ENCODE measurements at regions not wholly inside any gene's neighbourhood (a gene's known extent, or its start where the extent isn't known, plus 50 kb on each side); places are given as distances from the start of the nearest gene placed in this dataset.

DNA sequence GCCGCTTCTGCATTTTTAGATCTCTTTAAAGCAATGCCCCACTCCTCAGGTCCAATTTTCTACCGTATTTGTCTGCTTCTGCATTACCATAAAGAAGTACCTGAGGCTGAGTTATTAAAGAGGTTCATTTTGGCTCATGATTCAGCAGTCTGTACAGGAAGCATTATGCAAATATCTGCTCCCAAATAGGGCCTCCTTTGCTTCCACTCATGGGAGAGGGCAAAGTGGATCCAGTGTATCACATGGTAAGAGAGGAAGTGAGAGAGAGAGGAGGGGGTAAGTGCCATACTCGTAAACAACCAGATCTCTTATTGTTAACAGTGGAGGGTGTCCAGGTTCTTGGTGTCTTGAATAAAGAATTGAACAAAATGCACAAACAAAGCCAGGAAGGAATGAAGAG is 316.1 kb upstream of the SEL1L start:
- no peak for DNase-seq

DNA sequence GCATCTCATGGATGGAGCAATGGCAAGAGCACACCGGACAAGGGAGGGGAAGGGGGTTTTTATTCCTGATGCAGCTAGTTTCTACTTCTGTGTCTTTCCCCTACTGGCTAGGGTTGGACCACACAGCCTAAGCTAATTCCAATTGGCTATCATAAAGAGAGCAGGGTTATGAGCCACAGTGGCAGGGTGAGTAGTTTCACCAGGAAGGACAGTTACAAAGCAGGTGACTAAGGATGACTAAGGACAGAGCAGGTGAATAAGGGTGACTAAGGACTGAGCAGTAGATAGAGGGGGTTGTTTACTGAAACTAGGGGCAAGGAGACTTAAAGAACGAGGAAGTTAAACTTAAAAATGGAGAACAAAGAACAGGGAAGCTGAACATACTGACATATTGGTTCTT is 321.4 kb upstream of the SEL1L start:
- no peak for DNase-seq

DNA sequence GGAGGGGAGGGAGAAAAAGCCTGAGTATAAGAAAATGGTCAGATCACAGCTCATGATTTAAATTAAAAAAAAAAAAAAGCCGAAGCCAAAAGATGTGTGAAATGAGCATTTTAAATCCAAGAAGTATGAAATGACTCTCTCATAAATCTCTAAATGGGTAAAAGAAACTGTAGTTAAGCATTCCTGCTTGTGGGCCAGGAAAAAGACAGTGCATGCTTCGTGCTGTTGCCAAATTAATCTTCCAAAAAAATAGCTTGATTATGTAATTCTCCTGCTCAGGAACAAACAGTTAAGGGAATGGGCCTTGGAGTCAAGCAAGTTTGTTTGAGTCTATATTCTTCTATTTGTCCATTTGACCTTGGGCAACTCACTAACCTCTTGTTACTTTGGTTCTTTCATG is 325.4 kb upstream of the SEL1L start:
- DNase-seq, result no peak

DNA sequence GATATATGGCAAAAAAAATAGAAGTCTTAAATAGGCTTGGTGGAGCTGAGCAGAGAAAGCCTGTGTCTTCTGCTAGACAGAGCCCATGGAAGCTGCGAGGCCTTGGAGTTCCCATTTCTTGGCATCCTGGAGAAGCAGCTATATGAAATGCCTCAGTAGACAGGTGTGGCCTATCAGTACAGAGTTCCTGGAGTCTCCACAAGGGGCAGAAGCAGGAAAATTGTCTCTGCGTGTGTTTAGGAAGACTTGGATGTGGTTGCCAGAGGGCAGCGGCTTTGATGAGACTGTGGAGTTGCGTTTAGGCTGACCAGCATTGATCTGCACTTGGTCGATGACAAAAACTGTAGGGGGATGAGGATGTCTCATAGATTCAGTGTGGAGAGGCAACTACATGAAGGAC is 334.5 kb upstream of the SEL1L start:
- no peak for DNase-seq

DNA sequence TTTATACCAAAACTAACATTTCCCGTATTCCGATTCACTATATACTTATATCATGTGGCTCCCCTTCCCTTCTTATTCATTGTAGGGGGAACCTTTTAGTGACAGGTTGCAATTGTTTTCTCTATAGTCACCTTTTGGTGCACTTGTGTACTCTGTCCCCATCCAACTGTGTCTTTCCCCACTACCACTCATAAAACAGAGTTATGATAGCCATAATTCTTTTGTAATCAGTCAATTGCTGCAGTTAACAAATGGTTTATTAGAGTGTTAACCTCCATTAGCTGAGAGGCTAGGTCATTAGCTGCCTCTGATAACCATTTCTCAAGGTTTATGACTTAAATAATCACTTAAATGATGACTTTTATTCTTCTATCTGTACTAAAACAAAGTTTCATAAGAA is 338.1 kb upstream of the SEL1L start:
- DNase-seq, result no peak

DNA sequence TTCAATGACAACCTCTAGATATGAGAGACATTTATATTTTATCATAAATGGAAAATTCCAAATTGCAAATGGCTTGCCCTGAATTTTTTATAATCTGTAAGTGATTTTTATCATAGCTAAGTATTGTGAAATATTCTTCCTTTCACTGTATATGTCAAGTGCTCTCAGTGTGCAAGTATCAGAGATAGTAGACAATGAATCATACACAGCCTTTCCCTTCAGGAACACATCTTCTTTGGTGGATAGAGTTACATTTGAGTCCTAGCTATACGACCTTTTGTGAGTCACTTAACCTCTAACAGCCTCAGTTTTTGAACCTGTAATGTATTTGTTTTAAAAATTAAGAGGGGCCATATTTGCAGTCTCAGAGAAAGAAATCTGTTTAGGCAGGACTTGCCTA is 350.7 kb upstream of the SEL1L start:
- DNase-seq, result no peak

DNA sequence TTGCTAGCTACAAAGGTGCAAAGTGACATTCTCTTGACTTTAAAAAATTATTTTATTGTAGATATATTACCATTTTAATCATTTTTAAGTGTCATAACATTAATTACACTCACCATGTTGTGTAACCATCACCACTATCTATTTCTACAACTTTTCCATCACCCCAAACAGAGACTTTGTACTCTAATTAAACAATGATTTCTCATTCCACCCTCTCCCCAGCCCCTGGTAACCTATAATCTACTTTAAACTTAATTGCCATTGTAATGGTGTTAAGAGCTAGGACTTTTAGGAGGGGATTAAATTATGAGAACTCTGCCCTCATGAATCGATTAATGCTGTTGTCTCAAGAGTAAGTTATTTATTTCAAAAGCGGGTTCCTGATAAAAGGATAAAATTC is 352.9 kb upstream of the SEL1L start:
- DNase-seq, result no peak

DNA sequence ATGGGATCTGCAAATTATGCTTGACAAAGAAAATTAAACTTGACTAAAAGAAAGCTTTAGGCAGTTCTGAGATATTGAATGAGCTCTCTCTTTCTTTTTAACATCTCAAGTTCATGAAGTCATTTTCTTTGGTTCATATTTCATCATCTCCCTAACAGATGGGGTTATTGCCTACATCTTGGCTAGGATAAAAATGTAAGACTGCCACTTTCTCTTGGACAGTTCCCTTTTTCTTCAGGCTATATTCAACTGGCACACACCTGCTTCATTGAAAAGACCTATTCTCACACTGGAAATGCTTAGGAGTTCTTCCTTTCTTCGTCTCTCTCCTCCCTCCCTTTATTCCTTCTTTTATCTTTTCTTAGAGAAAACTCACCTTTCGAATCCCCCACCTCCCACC is 355.9 kb upstream of the SEL1L start:
- no peak for DNase-seq

DNA sequence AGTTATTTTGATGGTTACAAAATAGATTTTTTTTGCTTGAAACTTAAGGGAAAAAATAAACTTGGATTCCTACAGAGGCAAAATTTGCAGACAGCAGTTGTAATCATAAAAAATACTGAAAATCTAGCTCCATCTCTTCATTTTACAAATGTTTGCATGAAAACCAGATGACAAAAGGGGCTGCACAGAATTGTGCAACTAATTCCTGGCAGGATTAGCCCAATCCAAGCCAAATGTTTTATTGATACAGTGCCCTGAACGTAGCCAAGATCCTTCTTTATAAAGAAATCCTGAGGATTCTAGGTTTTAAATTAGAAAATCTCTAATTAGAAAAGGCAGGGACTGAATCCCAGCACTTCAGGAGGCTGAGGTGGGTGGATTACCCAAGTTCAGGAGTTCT is 356.4 kb upstream of the SEL1L start:
- no peak for DNase-seq

DNA sequence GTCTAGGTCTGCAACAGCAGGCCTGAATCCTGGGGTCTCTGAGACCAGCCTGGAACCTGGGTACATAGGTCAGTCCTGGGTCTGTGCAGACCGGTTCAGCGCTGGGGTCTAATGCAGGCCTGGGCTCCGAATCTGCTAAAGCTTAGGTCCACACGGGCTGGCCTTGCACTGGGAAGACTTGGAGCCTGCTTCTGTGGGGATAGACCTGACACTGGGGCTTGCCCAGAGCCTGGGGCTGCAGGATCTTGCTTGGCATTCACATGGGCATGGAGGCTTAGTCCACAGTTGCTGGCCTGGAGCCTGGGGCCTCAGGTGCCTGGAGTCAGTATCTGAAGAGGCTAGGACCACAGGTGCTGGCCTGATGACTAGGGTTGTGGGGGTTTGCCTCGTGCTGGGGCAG is 369.8 kb upstream of the SEL1L start:
- DNase-seq, result no peak

DNA sequence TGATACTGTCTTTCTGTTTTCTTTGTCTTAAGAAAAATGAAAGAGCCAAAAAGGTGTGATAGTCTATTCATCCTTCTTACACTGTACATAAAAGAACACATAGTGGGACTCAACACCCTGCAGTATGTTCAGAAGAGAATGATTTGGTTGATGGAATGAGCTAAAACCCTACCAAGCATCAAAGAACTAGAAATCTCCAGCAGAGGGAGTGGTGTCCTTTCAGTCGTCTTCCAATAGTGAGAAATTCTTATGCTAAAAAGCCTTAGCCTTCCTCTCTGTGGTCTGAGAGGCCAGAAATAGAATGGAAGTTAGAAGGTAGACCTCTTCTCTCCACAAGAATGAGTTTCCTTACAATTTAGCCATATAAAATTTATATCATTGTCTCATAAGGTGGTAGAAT is 393.4 kb upstream of the SEL1L start:
- DNase-seq, result no peak

DNA sequence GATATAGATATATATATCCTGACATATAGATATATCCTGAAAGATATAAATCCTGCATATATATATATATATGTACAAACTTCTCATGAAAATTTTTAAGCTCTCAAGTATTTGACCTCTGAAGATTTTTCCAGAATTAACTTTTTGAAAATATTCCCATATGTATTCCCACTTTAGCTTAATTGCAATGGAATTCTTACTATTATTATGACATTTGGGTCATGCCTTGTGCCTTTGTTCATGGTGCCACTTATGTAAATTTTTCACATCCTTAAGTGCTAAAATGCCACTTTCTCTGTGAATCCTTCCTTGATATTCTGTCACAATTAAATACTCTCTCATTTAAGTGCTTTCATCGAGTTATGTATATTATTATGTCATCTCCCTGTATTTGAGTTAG is 398.2 kb upstream of the SEL1L start:
- no peak for DNase-seq

DNA sequence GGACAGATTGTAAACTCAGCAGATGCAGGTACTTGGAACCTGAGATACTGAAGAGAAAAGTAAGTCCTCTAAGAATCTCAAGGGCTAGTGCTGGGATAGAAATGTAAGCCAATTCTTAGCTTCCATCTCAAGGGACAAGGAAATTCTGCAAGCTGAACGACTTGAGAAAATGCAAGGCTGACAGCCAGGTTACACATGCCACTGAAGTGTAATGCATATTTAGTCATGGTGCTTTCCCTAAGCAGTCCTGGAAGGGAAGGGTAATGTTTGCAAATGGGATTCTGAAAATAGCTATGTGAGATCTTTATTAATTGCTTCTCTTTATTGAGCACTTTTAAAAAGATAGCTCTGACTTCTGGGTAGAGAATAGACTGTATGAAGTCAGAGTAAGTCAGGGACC is 402.7 kb upstream of the SEL1L start:
- DNase-seq, result no peak

DNA sequence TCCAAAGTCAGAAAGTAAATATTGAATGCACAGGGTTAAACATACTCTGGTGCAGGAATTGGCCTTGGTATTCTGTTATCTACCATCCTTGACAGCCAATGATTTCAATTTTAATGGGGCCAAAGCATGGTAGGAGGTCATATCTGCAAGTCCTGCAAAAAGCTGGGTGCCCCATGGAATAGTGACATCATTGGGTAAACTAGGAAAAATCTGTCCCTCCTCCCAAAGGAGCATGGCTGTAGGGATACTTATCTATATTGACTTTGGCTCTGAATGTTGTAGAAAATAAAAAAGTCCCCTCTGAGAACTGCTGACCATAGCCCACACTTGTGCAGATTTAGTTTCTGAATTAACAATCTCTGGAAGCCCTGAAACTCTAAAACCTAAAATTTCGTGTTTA is 403.2 kb upstream of the SEL1L start:
- DNase-seq, result no peak

DNA sequence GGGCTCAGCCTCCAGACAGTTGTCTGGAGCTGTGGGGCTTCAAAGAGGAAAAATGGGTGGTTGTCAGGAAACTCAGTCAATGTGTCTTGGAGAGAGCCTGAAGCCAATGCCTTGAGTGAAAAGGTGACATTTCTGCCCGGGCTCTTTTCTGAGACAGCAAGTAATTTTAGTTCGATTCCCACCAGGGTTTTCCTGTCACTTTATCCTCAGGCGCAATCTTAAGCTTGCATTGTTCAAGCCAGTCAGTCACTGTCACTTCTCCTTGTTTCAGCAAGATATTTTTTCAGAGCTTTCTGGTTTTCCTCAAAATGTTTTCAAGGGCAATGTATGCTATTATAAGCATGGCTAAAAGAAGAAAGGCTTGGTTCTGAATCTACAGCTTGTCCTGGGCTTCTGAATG is 404.7 kb upstream of the SEL1L start:
- DNase-seq, result no peak

DNA sequence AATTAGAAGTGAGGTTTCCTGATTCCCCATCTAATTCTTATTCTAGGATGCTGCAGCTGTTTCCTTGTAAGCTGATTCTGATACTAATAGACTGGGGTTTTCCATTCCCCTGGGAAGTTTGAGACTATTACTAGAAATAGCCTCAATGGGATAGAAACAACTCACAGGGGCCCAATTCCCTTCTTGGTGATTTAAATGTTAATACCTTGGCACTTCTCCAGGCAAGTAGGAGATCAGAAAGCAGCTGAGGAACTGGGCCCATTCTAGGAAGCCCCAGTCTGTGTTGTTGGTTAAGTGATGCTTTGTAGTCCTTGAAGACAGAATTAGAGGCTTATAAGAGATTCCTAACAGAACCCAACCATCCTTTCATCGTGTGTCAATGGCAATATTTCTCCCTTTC is 407.0 kb upstream of the SEL1L start:
- no peak for DNase-seq

DNA sequence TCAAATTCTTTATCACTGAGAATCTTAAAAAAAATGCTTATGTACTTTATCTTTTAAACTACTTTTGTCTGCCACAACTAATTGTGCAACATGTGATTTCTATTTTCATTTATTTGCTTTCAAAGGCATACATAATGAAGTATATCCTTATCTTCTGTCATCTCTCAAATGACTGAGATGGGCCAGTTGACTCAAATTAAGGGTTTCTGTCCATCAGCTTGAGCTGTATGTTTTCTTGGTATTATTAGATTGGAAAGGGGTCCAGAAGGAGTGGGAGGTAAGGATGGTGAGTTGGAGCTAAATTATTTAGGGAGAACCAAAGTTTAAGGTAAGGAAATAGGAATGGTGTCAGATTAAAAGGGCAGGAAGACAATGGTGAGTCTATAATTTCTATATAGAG is 408.4 kb upstream of the SEL1L start:
- no peak for DNase-seq

DNA sequence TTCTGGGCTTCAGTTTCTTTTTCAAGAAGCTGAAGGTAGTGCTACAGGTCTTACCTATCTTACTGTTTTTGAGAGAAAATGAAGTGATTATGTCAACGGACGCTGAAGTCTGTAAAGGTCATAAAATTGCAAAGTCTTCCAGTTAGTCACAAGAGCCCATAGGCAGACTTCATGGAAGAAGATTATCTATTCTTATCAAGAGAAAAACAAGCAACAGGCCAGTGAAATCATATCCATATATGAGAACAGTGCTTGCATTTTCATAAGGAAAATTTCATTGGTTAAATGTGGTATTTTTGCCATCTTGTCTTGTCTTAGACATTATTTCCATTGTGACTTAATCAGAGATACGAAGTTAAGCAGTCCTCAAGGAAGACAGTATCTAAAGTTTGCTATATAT is 412.7 kb upstream of the SEL1L start:
- DNase-seq, result no peak

DNA sequence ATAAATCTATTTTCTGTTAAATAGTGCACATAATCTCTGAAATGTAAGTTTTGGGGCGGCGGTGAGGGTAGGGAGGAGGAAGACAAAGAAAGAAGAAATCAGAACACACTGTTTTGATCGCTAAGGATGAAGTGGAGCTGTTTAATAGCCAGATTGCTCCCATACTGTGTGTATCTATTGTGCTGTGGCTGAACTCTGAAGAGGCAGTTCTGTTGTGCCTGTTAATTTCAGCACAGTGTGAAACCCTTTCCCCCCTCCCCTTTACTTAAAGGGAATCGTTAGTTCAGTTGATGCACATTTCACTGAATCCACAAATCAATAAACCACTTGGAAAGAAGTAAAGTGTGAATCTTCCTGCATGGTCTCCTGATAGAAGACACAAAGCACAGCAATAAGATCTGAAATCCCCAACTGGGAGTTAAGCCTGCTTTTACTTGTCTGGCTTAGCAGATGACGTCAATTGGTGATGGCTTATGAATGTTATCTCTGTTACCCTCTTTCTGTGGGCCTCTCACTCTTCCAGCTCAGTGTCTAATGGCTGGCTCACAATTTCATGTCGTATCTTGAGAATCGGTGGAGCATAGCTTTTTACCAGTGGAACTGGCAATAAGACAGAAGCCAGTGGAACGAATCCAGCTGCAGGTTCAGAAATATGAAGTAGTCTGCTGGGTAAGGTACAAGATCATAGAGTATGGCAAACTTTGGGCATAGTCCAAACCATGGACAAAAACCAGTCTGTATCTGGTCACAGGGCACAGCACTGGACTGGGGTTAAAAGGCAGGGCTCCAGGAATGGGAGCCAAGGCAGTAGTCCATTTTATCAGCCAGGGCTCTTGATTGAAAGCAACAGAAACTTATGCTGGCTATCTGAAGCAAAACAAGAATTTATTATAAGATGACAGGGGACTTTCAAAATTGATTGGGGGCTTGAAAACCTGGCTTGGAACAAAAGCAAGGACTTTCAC is 413.5 kb upstream of the SEL1L start:
- no peak for DNase-seq

DNA sequence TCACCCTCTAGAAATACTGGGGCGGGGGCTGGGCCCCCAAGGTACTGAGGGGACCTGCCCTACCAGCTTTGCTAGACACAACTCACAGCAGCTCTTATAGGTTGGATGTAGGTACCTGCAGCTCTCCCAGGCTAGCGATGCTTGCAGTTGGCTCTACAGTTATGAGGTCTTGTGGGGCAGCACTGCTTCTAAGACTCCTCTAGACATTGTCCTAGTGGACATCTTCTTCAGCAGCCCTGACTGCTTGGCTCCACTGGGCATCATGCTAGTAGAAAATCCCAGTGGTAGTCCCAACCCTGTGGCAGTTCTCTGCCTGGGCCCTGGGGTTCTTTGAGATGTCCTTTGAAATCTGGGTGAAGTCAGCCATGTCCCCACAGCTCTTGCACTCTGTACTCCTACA is 419.3 kb upstream of the SEL1L start:
- DNase-seq, result no peak

DNA sequence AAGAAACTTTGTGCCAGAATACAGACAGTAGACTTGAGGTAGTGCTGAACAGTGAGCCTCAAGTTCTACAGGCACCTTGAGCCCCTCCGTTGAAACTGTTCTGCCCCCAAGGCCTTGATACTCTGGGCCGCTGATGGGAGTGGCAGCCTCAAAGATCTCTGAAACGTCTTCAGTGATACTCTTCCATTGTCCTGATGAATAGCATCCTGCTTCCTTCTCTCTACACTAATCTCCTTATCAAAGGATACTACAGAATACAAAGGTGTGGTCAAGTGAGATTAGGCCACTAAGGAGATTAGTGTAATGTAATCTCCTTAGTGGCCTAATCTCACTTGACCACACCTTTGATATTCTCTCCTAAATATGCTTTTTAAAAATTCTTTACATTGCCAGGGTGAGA is 419.8 kb upstream of the SEL1L start:
- no peak for DNase-seq

DNA sequence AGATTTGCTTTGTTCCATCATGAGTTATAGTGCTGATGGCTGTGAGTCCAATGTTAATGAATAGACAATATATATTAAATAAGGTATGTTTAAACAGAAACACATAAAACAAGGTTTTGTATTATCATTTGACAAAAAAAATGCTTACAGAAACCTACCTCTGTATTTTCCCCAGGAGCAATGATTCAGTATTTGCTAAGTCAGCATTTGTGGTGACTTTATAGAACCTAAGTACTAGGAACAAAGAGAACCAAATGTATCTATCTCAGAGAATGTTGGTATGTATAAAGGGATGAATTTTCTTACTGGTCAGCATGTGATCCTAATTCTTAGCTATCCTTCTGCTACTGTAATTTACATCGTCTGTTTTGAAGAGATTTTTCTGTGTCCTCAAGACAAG is 421.5 kb upstream of the SEL1L start:
- no peak for DNase-seq

DNA sequence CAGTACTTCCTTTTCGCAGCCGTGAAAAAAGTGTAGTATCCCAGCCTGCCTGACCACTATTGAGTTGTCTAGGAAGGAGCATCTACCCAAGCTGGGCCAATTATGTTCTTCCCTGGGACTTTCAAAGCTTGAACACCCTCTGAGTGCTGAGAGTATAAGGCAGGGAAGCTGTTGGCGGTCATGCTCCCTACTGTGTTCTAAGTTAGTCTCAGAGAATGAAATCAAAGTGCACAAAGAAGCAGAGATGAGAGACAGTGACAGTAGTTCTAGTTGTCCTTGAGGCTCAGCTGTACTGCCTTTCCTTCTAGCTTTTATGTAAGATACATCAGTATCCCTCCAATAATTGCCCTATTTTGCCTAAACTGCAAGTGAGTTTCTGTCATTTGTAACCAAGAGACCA is 427.1 kb upstream of the SEL1L start:
- DNase-seq, result no peak

DNA sequence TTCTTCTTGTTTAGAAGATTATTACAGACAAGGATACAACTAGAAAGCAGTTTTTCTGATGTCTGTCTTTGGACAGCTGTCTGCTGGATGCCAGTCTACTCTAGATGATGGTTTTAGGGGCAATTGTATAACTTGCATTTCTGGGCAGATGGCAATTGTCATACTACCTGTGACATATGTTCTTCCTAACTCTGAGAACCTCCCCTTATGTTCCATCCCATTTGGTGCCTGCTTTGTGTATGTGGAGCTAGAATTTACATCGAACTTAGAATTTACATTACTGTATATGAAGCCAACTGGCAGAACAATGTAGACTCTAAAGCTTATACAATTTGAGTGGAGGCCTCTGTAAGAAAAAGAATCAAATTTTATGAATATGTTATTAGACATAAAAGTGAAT is 430.2 kb upstream of the SEL1L start:
- no peak for DNase-seq

DNA sequence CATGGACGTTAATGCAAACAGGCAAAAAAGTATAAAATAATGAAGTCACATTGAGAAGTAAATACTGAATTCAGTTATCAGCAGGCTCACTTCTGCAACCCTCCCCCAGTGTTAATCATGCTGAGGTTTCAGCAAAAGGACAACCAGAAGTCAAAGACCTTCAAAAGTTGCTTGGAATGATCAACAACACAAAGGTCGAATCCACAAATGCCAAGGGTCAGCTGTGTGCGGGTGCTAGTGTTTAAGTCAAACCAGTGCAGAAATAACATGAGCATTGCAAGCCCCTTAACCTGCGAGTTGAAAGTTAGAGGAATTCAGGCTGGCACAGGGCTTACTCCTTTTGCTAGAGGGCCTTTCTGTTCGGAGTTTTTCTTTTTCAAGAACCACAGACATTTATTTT is 436.7 kb upstream of the SEL1L start:
- DNase-seq, result no peak
